ENCODE measurements at regions not wholly inside any gene's neighbourhood (a gene's known extent, or its start where the extent isn't known, plus 50 kb on each side); places are given as distances from the start of the nearest gene placed in this dataset.
"Not testable (repeated sequence)": the region's sequence is repeated elsewhere in the genome, so short reads cannot be mapped to it uniquely, and the experiment has no call there.

GRCh38 chr10:44300666-44301649 lies 83.9 kb downstream of the CXCL12 start:
- DNase-seq = peak; percentile 43

GRCh38 chr10:44298713-44299112 lies 86.2 kb downstream of the CXCL12 start:
- no peak for DNase-seq

- no peak for DNase-seq
Measured at GRCh38 chr10:44297963-44298362, 86.9 kb downstream of the CXCL12 start.

GRCh38 chr10:44295644-44296241 lies 89.2 kb downstream of the CXCL12 start:
- DNase-seq = no peak

GRCh38 chr10:44294726-44295412 lies 90.0 kb downstream of the CXCL12 start:
- DNase-seq = no peak

GRCh38 chr10:44293842-44294241 lies 91.1 kb downstream of the CXCL12 start:
- DNase-seq = no peak

- DNase-seq = no peak
Measured at GRCh38 chr10:44293306-44293778, 91.6 kb downstream of the CXCL12 start.

GRCh38 chr10:44292390-44293002 lies 92.4 kb downstream of the CXCL12 start:
- DNase-seq = no peak

- DNase-seq = no peak
Measured at GRCh38 chr10:44291091-44291490, 93.8 kb downstream of the CXCL12 start.

- DNase-seq = no peak
Measured at GRCh38 chr10:44289125-44289524, 95.8 kb downstream of the CXCL12 start.

- DNase-seq = no peak
Measured at GRCh38 chr10:44287408-44287807, 97.5 kb downstream of the CXCL12 start.

- DNase-seq = no peak
Measured at GRCh38 chr10:44284198-44285084, 100.5 kb downstream of the CXCL12 start.

- no peak for DNase-seq
Measured at GRCh38 chr10:44282626-44283300, 102.1 kb downstream of the CXCL12 start.

GRCh38 chr10:44281662-44282061 lies 103.2 kb downstream of the CXCL12 start:
- DNase-seq = no peak

GRCh38 chr10:44281089-44281613 lies 103.7 kb downstream of the CXCL12 start:
- no peak for DNase-seq

GRCh38 chr10:44280226-44281014 lies 104.5 kb downstream of the CXCL12 start:
- DNase-seq = no peak

- no peak for DNase-seq
Measured at GRCh38 chr10:44279426-44280126, 105.3 kb downstream of the CXCL12 start.

GRCh38 chr10:44278837-44279324 lies 106.0 kb downstream of the CXCL12 start:
- DNase-seq = no peak

GRCh38 chr10:44268435-44268948 lies 116.4 kb downstream of the CXCL12 start:
- DNase-seq = not testable (repeated sequence)

All from stimulated activated CD4-positive, alpha-beta T cell treated with anti-CD3 and anti-CD28 coated beads, Interleukin-1b, Interleukin-23, amount 100 ng/mL, for 48 hours (primary cell).